HFF-Myc (cell line): ENCODE measurements at regions not wholly inside any gene's neighbourhood (a gene's known extent, or its start where the extent isn't known, plus 50 kb on each side); places are given as distances from the start of the nearest gene placed in this dataset.
"Not testable (repeated sequence)": the region's sequence is repeated elsewhere in the genome, so short reads cannot be mapped to it uniquely, and the experiment has no call there.

Experiments
- DNase-seq: peaks from one replicate; pipeline ENCODE4 v3.0.0-alpha.2; 2011; ENCODE audit warnings: low read depth; ENCODE audit errors: extremely low read depth
- H3K4me3 ChIP-seq: replicated peaks from 2 replicates; pipeline ENCODE4 v1.5.1; 2011; ENCODE audit warnings: low read depth, mild to moderate bottlenecking, control low read depth, low read length
- CTCF ChIP-seq: IDR thresholded peaks from 2 replicates; pipeline ENCODE4 v1.5.1; 2012; ENCODE audit warnings: mild to moderate bottlenecking, low read depth, low read length, control low read depth; ENCODE audit errors: missing control alignments

GRCh38 chr4:29320947-29321620 lies 1399.1 kb upstream of the PCDH7 start:
- TF ChIP-seq CTCF: no peak
- no peak overlapping the region for H3K4me3 ChIP-seq
- DNase-seq: no peak

GRCh38 chr4:29326004-29326403 lies 1394.2 kb upstream of the PCDH7 start:
- DNase-seq: no peak

GRCh38 chr4:29326816-29327215 lies 1393.4 kb upstream of the PCDH7 start:
- no peak overlapping the region for H3K4me3 ChIP-seq
- DNase-seq: no peak
- no peak for TF ChIP-seq CTCF

More at GRCh38 chr4:29326004-29326403, 1394.2 kb upstream of the PCDH7 start:
- H3K4me3 ChIP-seq: no peak overlapping the region
- no peak for TF ChIP-seq CTCF

- no peak for TF ChIP-seq CTCF
- H3K4me3 ChIP-seq: no peak overlapping the region
- DNase-seq: no peak
Measured at GRCh38 chr4:29336861-29337260, 1383.3 kb upstream of the PCDH7 start.

GRCh38 chr4:29372971-29373370 lies 1347.2 kb upstream of the PCDH7 start:
- no peak for TF ChIP-seq CTCF
- no peak for DNase-seq

GRCh38 chr4:29375716-29376115 lies 1344.5 kb upstream of the PCDH7 start:
- TF ChIP-seq CTCF: no peak
- no peak overlapping the region for H3K4me3 ChIP-seq
- no peak for DNase-seq

More at GRCh38 chr4:29372971-29373370, 1347.2 kb upstream of the PCDH7 start:
- H3K4me3 ChIP-seq: no peak overlapping the region

GRCh38 chr4:29378237-29378636 lies 1341.9 kb upstream of the PCDH7 start:
- DNase-seq, H3K4me3 ChIP-seq: not testable (repeated sequence)
